RKO (cell line): ENCODE measurements at regions not wholly inside any gene's neighbourhood (a gene's known extent, or its start where the extent isn't known, plus 50 kb on each side); places are given as distances from the start of the nearest gene placed in this dataset.
"Not testable (repeated sequence)": the region's sequence is repeated elsewhere in the genome, so short reads cannot be mapped to it uniquely, and the experiment has no call there.

ENCODE experiments used
- DNase-seq: peaks from one replicate; pipeline ENCODE4 v3.0.0-alpha.2; 2016; ENCODE audit warnings: low spot score

GRCh38 chr21:35568643-35569042, 491.7 kb downstream of the SETD4 start:
- no peak for DNase-seq

DNA sequence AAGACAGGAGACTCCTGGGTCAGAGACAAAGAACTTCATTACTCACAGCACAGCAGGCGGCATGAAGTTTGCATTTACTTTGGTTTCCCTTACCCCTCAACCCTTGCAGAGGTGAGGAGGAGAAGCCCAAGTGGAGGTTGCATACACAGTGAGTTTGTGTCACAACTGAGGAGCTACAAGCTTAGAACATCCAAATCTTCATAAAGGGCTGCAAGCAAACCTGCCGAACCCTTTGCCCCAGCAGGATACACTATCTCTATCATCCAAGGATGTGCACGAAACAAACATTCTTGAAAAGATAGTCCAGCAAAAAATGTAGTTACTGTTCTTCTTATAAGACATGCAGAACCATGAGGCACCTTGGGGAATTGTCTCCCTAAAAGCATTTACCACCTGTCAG, 493.5 kb downstream of the SETD4 start:
- no peak for DNase-seq

DNA sequence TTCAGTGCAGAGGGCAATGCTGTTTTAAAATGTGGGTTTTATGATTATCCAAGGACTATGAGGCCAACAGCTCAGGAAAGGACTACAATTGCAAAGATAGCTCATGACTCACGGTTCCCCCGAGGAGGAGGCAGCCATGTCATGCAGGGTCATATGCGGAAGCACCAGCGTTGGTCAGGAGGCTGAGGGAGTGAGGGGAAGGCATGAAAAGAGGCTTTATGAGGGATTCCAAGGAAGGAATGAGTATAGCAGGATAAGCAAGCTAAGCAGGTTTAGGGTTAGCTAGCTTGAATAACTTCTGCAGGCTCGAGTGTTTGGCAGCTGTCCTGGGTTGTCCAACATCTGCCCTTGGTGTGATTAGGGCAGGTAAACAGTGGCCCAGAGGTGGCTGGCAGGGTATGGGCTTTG, 495.1 kb downstream of the SETD4 start:
- DNase-seq, result peak; percentile 7

DNA sequence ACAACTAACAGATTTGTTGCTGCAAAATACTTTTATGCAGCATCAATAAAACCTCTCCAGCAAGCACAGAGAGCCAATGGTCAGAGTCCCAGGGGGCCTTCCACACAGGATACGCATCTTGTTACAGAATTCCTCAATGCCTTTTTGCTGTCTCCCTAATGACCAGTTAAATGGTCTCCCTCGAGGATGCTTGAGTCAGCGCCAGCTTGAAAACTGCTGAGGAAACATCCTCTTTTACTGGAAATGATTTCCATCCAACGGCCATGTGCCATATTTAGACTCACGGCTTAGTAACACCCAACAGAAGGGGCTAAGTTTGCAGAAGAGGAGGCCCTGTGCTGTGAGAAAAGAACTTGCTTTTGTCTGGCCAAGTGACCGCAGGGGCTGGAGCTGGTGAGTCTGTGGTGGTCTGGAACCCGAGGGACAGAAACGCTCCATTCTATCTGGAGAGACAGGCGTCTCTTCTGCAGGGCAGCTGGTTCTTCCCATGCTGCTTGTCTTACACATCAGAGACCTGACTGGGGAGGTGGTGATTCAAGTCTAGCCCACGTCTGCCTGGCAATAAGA, 496.4 kb downstream of the SETD4 start:
- DNase-seq, result no peak

DNA sequence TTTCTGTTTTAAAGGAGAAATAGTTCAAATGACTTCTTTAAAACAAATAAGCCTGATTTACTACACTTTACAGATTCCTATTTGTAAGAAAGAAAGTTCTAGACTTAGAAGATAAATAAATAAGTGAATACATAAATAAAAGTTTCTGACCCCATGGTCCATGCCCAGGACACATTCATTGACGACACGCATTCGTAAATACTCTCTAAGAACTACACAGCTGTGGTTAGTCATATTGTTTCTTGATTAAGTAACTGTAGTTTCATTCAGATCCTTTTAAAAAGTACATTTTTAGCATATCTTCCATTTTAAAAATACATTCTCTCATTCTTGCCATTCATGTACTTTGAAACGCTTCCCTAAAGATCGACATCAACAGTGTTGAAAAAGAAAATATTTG, 497.4 kb downstream of the SETD4 start:
- no peak for DNase-seq

DNA sequence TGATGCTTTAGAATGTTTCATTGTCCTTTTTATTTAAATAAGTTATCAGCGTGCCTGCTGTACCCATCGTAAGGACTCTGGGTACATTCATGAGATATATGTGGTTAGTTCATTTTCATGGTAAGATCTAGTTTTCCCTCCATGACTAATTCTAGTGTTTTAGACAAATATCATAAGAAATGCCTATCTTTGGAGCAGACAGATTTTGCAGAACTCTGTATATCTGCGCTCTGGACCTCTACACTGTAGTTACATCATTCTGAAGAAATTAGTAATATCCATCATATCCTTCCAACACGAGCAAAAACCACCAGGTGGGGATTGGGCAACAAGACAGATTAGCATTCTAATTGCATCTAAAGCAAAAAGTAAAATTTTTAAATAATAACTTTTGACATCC, 499.2 kb downstream of the SETD4 start:
- no peak for DNase-seq

DNA sequence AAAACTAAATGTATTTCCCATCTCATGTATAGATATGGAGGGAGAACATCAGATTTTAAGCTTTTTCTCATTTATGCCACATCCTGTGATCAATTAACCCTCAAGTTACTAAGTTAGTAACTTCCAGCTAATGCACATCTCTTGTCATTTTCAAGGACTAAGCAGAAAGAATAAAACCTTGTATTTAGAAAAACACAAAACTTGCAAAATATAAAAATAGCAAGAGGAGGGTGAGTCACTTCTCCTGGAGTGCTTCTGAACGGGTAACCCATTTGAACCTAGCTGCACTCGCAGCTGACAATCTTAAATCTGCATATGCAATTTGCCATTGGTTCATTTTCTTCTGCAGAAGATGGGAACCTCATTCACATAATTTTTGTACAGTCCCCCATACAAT, 500.5 kb downstream of the SETD4 start:
- DNase-seq, result no peak

DNA sequence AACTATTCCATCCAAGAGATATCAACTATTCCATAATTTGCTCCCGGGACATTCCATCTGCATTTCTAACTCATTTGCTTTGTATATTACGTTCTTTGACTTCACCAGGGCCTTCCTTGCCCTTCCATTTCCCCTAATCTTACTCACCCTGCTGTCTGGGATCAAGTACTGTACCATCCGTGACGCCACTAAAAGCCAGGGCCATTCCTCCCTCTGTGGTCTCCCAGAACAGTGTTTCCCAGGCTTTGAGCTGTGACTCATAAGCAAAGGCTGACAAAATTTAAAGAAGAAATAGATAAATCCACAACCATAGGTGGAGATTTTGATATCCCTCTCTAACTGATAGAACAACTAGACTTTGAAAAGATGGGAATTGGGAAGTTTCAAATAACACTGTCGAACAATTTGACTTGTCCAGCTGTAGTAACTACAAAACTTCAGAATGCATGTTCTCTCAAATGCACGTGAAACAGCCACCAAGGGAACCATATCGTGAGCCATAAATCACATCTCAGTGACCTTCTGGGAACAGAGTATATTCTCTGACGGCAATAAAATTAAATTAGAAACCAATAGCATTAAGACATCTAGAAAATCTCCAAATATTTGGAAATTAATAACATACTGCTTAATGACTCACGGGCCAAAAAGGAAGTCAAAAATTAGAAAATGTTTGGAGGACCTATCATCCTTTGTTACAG, 501.0 kb downstream of the SETD4 start:
- no peak for DNase-seq

DNA sequence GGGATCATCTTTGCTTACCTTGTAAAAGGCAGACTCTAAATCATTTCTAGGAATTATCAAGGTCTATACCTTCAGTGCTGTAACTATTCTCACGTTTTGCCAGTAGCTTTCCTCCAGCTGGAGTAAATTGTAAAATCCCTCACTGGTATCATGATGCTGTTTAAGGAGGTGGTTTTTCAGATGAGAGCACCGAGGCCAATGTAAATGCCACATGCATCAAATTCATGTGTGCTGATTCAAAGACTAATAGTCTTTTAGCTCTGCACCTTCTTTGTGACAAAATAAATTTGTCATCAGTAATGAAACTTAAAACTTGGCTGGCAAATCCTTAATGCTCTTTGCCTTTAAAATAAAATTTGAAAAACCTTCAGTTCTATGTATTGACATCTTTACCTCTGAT, 503.8 kb downstream of the SETD4 start:
- no peak for DNase-seq

- not testable (repeated sequence) for DNase-seq
Observed at GRCh38 chr21:35552483-35552882, 503.4 kb upstream of the RUNX1 start.

DNA sequence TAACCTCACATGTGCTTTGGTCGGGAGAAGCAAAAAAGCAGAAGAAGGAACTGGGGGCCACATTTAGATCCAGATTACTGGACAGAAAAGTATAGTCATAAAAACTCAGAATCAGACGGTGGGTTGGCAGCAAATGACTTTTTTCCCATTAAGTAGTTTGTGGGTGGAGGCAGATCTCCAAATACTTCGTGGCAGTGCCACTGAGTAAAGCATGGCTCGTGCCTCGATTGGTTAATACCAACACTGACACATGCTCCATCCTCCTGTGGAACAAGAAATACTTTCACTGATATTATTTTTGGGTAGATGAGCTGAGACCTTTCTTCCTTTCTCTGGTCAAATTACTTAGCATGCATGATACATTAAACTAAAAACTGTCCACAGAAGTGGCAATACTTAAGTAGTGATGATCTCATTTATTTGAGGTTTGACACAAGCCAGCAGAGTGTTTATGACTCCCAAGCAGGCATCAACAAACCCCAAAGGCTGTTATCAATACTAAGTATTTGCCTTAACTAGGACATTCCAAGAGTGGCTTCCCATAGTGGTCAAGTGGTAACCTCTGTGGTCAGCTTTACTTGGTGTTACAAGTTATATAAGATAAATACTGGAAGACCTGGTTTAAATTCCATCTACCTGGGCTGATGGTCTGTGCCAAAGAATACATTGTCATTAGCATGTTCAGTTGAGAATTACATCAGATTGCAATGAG, 500.0 kb upstream of the RUNX1 start:
- no peak for DNase-seq

DNA sequence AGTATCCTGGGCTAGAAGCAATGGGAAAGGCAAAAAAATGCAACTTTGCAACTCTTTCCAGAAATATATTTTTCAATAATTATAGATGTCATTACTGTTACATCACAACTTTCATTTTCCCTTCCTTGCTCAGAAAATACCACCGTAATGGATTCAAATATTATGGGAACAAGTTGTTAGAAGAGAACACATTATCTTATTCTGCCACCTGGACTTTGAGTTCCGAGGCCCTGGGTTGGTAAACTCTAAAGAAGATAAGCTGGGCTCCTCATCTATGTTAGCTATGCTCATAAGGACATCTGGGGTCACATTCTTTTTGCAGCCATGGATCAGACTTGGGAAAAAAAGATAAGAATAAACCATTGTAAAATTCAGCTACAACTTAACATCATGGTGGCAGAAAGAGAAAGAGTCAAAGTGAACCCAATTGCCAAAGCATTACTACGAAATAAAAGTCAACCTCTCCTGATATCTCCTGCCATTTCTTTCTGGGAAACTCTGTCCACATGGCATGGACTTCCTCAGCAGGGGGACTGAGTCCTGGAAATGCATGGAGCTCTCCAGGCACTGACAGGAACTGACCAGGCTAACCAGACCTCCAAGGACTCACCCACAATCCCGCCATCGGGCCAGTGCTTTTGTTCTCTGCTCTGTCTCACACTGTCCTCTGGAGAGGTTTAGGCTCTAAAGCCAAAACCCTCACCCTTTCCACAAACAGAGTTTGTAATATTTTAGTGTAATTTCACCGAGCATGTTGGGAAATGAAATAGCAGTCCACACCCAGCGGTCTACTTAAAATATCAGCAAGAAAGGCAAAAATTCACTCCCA, 499.1 kb upstream of the RUNX1 start:
- no peak for DNase-seq

DNA sequence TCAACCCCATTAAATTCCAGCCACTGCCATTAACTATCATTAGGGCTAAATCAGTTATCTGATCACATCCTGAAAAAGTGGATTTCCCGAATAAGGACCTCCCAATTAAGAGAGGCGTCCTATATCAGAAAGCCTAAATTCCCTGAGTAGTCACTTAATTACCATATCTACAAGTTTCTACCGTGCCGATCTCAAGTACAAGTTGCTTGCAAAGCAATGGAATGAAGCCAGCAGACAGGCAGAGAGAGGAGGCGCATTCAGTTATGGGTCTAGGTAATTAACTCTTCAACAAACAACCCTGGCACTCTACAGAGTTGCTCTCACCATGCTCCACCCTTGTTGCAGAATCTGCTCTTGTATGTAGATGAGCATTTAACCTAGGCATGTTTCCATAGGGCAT, 494.6 kb upstream of the RUNX1 start:
- no peak for DNase-seq

- no peak for DNase-seq
Observed at GRCh38 chr21:35540950-35541638, 492.0 kb upstream of the RUNX1 start.

DNA sequence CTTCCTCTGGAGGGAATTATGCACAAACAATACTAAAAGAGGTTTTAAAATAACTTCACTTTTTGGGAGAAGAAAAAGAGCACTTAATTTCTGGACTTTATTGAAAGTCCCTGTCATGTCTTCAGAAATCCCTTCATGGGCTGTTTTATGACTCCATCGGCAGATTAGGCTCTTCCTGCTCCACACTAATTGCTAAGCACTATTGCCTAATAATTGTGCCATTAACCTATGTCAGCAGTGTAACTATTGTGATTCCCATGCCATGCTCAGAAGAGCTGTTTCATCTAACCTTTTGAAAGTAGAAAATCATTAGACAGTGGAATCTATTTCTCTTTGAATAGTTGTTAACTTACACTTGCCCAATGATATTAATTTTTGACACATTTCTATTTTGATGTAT, 489.3 kb upstream of the RUNX1 start:
- DNase-seq, result no peak

- DNase-seq, result no peak
Observed at GRCh38 chr21:35537604-35538003, 488.5 kb upstream of the RUNX1 start.

DNA sequence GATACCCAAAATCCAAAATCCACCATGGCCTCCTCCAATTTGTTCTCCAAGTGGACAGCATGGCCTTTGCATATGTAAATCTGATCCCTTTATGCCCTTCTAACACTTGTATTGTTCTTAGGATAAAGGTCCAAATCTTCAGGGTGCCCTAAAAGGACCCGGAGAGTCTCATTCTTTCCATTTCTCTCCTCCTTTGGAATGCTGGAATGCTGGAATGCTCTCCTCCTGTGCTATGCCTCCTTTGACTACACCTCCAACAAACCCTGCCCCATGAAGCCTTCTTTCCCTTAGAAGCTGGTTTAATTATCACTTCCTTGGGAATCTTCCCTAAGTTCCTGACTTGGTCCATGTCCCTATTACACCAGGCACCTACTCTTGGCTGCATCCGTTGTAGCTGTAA, 484.8 kb upstream of the RUNX1 start:
- DNase-seq, result no peak

GRCh38 chr21:35530766-35531165, 481.7 kb upstream of the RUNX1 start:
- no peak for DNase-seq

- DNase-seq, result no peak
Observed at GRCh38 chr21:35529171-35529863, 480.2 kb upstream of the RUNX1 start.

DNA sequence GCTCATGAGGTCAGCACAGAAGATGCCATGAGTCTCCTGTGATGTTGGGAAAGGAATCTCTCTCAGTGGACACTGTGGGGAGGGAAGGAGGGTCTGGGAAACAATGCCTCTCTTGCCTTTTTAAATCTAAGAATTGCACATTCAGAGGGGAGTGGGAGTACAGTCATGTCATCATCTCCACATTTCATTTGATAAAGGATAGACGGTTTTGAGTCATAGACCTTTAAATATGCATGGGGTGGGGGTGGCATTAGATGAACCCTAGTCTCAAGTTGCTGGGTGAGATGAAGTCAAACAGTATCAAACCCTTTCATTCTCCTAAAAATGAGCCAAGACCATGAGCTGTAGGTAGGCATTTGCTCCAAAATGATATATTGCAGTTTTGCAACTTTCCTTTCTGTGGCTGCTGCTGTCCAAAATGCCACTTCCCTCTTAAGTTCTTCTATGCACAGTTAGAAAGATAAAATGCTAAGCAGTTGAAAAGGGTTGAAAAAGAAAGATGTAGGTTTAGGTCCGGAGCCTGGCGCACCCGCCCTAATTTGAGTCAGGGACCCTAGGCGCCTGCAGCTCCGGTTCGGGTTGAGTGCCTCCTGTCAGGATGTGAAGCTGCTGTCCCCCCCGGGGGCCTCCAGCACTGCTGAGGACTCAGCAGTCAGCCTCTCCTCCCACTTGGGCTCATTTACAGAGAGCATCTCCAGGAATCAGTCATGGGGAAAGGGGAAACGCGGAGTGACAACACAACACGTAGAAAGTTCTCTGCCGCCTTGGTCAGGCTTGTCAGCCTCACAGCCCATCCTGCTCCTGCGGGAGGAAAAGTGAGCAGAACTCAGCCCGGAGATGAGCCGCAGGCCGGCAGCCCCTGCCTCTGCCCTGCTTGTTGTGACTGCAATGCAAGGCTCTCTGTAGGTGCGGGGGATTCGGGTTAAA, 479.3 kb upstream of the RUNX1 start:
- DNase-seq, result no peak
